IMR-90 (cell line): ENCODE measurements at regions not wholly inside any gene's neighbourhood (a gene's known extent, or its start where the extent isn't known, plus 50 kb on each side); places are given as distances from the start of the nearest gene placed in this dataset.

Experiments used
- ATAC-seq: fragments of 200-7000 bp; cut with Tn5 transposase; 2 replicates; pipeline ENCODE4 v1.9.1; 2020; ENCODE audit warnings: low read depth, mild to moderate bottlenecking, moderate library complexity
- BruUV-seq: library from RNA; stranded (reverse); fragments of 400-500 nt; replicated peaks from 2 replicates; lab custom pipeline; 2021; lab: Mats Ljungman, UMichigan
- CTCF ChIA-PET: fragments of 300-600 bp; formaldehyde crosslinking; extraction: SDS; loops from one replicate; lab custom pipeline; 2021; ENCODE audit warnings: antibody characterized with exemption; lab: Yijun Ruan, JAX
- POLR2A ChIA-PET: fragments of 300-600 bp; sonication (Branson Sonifier 250); formaldehyde crosslinking; loops from one replicate; lab custom pipeline; 2022; ENCODE audit warnings: antibody characterized with exemption; ENCODE audit not compliant: unreplicated experiment; lab: Charles Lee
- DNase-seq: peaks from one replicate; pipeline ENCODE4 v3.0.0; 2013
- H2AFZ ChIP-seq: replicated peaks from 2 replicates; pipeline ENCODE3; 2013; ENCODE audit warnings: low read length, mild to moderate bottlenecking; ENCODE audit not compliant: poor library complexity
- H2AK5ac ChIP-seq: 2 replicates; pipeline ENCODE4 v1.6.1; 2013; ENCODE audit warnings: low read depth, low read length, inconsistent platforms
- H2AK9ac ChIP-seq: replicated peaks from 2 replicates; pipeline ENCODE3; 2013; ENCODE audit warnings: mild to moderate bottlenecking, low read depth, low read length, moderate library complexity; ENCODE audit not compliant: poor library complexity
- H2BK120ac ChIP-seq: 2 replicates; pipeline ENCODE4 v1.6.1; 2013; ENCODE audit warnings: low read depth, low read length, inconsistent platforms
- H2BK15ac ChIP-seq: 3 replicates; pipeline ENCODE4 v1.6.1; 2013; ENCODE audit warnings: low read depth, low read length, inconsistent platforms
- H2BK20ac ChIP-seq: 2 replicates; pipeline ENCODE4 v1.6.1; 2013; ENCODE audit warnings: low read depth, mild to moderate bottlenecking, inconsistent platforms, low read length, moderate library complexity
- H2BK5ac ChIP-seq: 2 replicates; pipeline ENCODE4 v1.6.1; 2013; ENCODE audit warnings: mild to moderate bottlenecking, low read depth, low read length, inconsistent platforms; ENCODE audit not compliant: poor library complexity, severe bottlenecking
- H3K14ac ChIP-seq: replicated peaks from 2 replicates; pipeline ENCODE4 v1.6.1; 2013; ENCODE audit warnings: low read depth, low read length, inconsistent platforms
- H3K18ac ChIP-seq: 2 replicates; pipeline ENCODE4 v1.6.1; 2013; ENCODE audit warnings: low read depth, low read length, control low read depth
- H3K23ac ChIP-seq: 2 replicates; pipeline ENCODE4 v1.6.1; 2013; ENCODE audit warnings: low read depth, low read length, inconsistent platforms
- H3K27ac ChIP-seq: 2 replicates; pipeline ENCODE4 v1.5.1; 2013; ENCODE audit warnings: mild to moderate bottlenecking, control low read depth, low read length; ENCODE audit not compliant: insufficient read depth
- H3K27me3 ChIP-seq: 2 replicates; pipeline ENCODE4 v1.6.1; 2013; ENCODE audit warnings: low read length; ENCODE audit not compliant: control insufficient read depth, insufficient read depth
- H3K36me3 ChIP-seq: 2 replicates; pipeline ENCODE4 v1.6.1; 2013; ENCODE audit warnings: low read length, mixed read lengths; ENCODE audit not compliant: control insufficient read depth, insufficient read depth
- H3K4ac ChIP-seq: 2 replicates; pipeline ENCODE4 v1.6.1; 2013; ENCODE audit warnings: low read depth, low read length, inconsistent platforms
- H3K4me1 ChIP-seq: 2 replicates; pipeline ENCODE4 v1.6.1; 2013; ENCODE audit warnings: low read length, mixed read lengths; ENCODE audit not compliant: control insufficient read depth, insufficient read depth
- H3K4me2 ChIP-seq: 2 replicates; pipeline ENCODE4 v1.6.1; 2013; ENCODE audit warnings: low read depth, mild to moderate bottlenecking, control low read depth, low read length, moderate library complexity
- H3K4me3 ChIP-seq: 2 replicates; pipeline ENCODE4 v1.5.1; 2013; ENCODE audit warnings: low read depth, mild to moderate bottlenecking, control low read depth, low read length, moderate library complexity; ENCODE audit not compliant: insufficient read depth
- H3K56ac ChIP-seq: 2 replicates; pipeline ENCODE4 v1.6.1; 2013; ENCODE audit warnings: low read length, inconsistent platforms; ENCODE audit not compliant: insufficient read depth; ENCODE audit errors: extremely low read depth
- H3K79me1 ChIP-seq, 2 experiments: 2 replicates each; pipeline ENCODE4 v1.6.1; 2013; ENCODE audit warnings: low read length in 2 of 2, inconsistent platforms in 1 of 2, low read depth in 1 of 2
- H3K9ac ChIP-seq: 2 replicates; pipeline ENCODE4 v1.6.1; 2013; ENCODE audit warnings: low read depth, low read length, control low read depth
- H3K9me1 ChIP-seq: 2 replicates; pipeline ENCODE4 v1.6.1; 2013; ENCODE audit warnings: low read length, inconsistent platforms; ENCODE audit not compliant: insufficient read depth
- H3K9me3 ChIP-seq: 2 replicates; pipeline ENCODE4 v1.6.1; 2013; ENCODE audit warnings: low read length; ENCODE audit not compliant: control insufficient read depth, insufficient read depth
- H4K20me1 ChIP-seq: 2 replicates; pipeline ENCODE4 v1.6.1; 2013; ENCODE audit warnings: low read length, inconsistent platforms; ENCODE audit not compliant: insufficient read depth
- H4K5ac ChIP-seq: 2 replicates; pipeline ENCODE4 v1.6.1; 2013; ENCODE audit warnings: mild to moderate bottlenecking, low read depth, low read length, control low read depth
- H4K8ac ChIP-seq, 2 experiments: 2 replicates each; pipeline ENCODE4 v1.6.1; 2013; ENCODE audit warnings: low read depth in 2 of 2, low read length in 2 of 2, control low read depth in 1 of 2, inconsistent platforms in 1 of 2
- H4K91ac ChIP-seq: 2 replicates; pipeline ENCODE4 v1.6.1; 2013; ENCODE audit warnings: low read depth, low read length, inconsistent platforms; ENCODE audit not compliant: insufficient read depth
- CEBPB ChIP-seq: IDR thresholded peaks from 2 replicates; pipeline ENCODE4 v1.6.1; 2012; ENCODE audit warnings: low read depth, low read length, improper control_type of control experiment
- MAZ ChIP-seq: IDR thresholded peaks from 2 replicates; pipeline ENCODE4 v1.6.1; 2012; ENCODE audit warnings: low read depth, mild to moderate bottlenecking, low read length, improper control_type of control experiment, moderate library complexity, borderline replicate concordance
- MXI1 ChIP-seq: IDR thresholded peaks from 2 replicates; pipeline ENCODE4 v1.6.1; 2012; ENCODE audit warnings: low read depth, mild to moderate bottlenecking, low read length, moderate library complexity, borderline replicate concordance
- NFE2L2 ChIP-seq: fragments of 150-350 bp; IDR thresholded peaks from 2 replicates; pipeline ENCODE4 v1.6.1; 2016; ENCODE audit warnings: low read depth, mild to moderate bottlenecking, low read length
- POLR2A ChIP-seq: IDR thresholded peaks from 2 replicates; pipeline ENCODE4 v1.6.1; 2012; ENCODE audit warnings: mild to moderate bottlenecking, low read depth, low read length
- RCOR1 ChIP-seq: IDR thresholded peaks from 2 replicates; pipeline ENCODE4 v1.6.1; 2012; ENCODE audit warnings: mild to moderate bottlenecking, low read length, improper control_type of control experiment; ENCODE audit not compliant: insufficient replicate concordance
- SMC3 ChIP-seq: fragments of 150-350 bp; IDR thresholded peaks from 2 replicates; pipeline ENCODE4 v1.6.1; 2016; ENCODE audit warnings: low read depth, mild to moderate bottlenecking, antibody characterized with exemption, low read length, moderate library complexity
- WGBS, 2 experiments: methylation state at CpG; one replicate each; pipeline versions ENCODE4 v1.1.5 to v1.1.7; 2013; ENCODE audit warnings: missing lambda C conversion rate in 2 of 2; ENCODE audit not compliant: insufficient read length in 1 of 2; ENCODE audit errors: extremely low coverage in 2 of 2; 5-methylcytosine and 5-hydroxymethylcytosine counted together
- dilution Hi-C: fragments of 300-500 bp; cut with HindIII; formaldehyde crosslinking; loops from one replicate; pipeline ENCODE4 v1.14.3; 2018; ENCODE audit warnings: low sequenced_read_pairs; ENCODE audit not compliant: unreplicated experiment
- in situ Hi-C: fragments of 300-500 bp; cut with MboI; formaldehyde crosslinking; loops from 3 replicates; pipeline ENCODE4 v1.14.3; 2019; ENCODE audit warnings: low sequenced_read_pairs, inconsistent platforms, mixed read lengths
- intact Hi-C: fragments of 100-400 bp; cut with micrococcal nuclease; formaldehyde crosslinking; loops from 2 replicates; pipeline ENCODE4 v1.10.0; 2022

GRCh38 chr2:118774458-118775133, 72.9 kb downstream of the EN1 start:
- Histone ChIP-seq H2AK9ac (no peak overlapping the region), H3K18ac (no peak overlapping the region), H4K8ac (no peak overlapping the region), H3K27me3 (peaks cover 16% of the 10 kb centered on the region), H3K14ac (no peak overlapping the region), H3K27ac (no peak overlapping the region), H3K4me1 (no peaks in the 10 kb centered on the region), H2AK5ac (no peak overlapping the region), H3K23ac (no peak overlapping the region), H2AFZ (peak overlapping the region; percentile 77), H3K36me3 (no peaks in the 10 kb centered on the region), H3K4me2 (peak overlapping the region; percentile 93), H3K4ac (no peak overlapping the region), H3K9me1 (no peaks in the 10 kb centered on the region), H2BK120ac (no peak overlapping the region), H3K56ac (no peak overlapping the region), H4K20me1 (no peaks in the 10 kb centered on the region), H3K79me1 (no peaks in the 10 kb centered on the region), H3K4me3 (peak overlapping the region; percentile 49), H3K9ac (0 out of 2 replicates have a peak overlapping the region, but pooled peaks have one; percentile 4), H2BK20ac (no peak overlapping the region), H4K5ac (no peak overlapping the region), H3K9me3 (no peaks in the 10 kb centered on the region), H2BK5ac (no peak overlapping the region), H4K91ac (no peak overlapping the region), H2BK15ac (no peak overlapping the region)
- DNase-seq, result peak; percentile 7
- no TSS peak for BruUV-seq
- CTCF ChIA-PET, result no interaction called here
- ATAC-seq, result peak; percentile 96
- no peak for TF ChIP-seq MXI1
- no peak for TF ChIP-seq SMC3
- TF ChIP-seq POLR2A, result no peak
- no peak for TF ChIP-seq NFE2L2
- TF ChIP-seq CEBPB, result no peak
- no peak for TF ChIP-seq RCOR1
- no peak for TF ChIP-seq MAZ
- intact Hi-C loops (no loop called here), dilution Hi-C loops (no loop called here), in situ Hi-C loops (no loop called here)
- 2% methylated on average over 9 of the region's 45 CpGs; no CpG with 5 or more reads in 1 of the 2 experiments for WGBS, 2 experiments
- POLR2A ChIA-PET, result no interaction called here
